HG02938 (cell line): ENCODE measurements at regions not wholly inside any gene's neighbourhood (a gene's known extent, or its start where the extent isn't known, plus 50 kb on each side); places are given as distances from the start of the nearest gene placed in this dataset.
"Not testable (repeated sequence)": the region's sequence is repeated elsewhere in the genome, so short reads cannot be mapped to it uniquely, and the experiment has no call there.

Experiments
- ATAC-seq: cut with Tn5 transposase; IDR thresholded peaks from one replicate; pipeline ENCODE4 v1.9.1; 2021; ENCODE audit warnings: mild to moderate bottlenecking, moderate library complexity; ENCODE audit not compliant: unreplicated experiment

DNA sequence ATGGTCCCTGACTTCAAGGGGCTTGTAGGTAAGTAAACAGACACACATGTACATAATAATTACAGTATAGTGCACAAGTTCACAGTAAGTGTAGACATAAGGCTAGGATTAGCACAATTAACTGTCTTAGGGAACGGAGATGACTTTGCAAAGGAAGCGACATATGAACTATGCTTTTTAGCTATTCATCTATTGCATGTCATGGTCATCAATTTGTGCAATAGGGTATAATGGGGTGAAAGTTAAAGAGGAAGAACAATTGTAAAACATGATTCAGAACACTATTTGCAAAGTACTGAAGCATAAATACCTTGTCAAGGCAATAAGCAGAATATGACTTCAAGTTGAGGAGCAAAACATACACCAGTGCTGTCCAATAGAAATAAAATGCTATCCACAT, 112.3 kb upstream of the SLC8A1 start:
- no peak for ATAC-seq

DNA sequence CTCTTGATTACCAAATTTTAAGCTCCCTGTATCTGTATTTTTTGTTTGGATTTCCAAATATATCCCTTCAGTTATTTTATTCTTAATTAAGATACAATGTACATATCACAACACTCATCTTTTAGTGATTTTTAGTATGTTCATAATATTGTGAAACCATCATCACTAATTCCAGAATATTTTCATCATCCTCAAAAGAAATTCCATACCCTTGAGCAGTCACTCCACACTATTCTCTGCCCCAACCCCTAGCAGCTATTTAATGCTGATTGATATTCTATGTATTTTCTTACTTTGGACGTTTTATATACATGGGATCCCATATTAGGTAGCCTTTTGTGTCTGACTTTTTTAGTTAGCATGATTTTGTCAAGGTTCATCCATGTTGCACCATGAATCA, 127.4 kb upstream of the SLC8A1 start:
- no peak for ATAC-seq

DNA sequence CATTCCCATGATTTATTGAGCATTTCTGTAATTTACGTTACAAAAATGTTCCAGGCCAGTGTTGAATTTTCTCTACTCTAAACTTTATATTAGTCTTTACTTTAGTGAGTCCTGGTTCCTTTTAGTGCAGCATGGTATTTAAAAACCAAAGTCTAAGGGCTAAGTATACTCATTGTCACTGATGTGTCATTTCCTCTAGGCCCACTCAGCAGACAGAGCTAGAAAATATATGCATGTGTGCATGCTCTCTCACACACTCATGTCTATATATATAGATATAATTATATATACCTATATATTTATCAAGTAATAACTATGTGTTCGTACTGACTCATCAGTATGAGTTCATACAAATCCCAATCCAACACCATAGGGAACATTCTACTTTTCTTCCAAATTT, 132.5 kb upstream of the SLC8A1 start:
- no peak for ATAC-seq

DNA sequence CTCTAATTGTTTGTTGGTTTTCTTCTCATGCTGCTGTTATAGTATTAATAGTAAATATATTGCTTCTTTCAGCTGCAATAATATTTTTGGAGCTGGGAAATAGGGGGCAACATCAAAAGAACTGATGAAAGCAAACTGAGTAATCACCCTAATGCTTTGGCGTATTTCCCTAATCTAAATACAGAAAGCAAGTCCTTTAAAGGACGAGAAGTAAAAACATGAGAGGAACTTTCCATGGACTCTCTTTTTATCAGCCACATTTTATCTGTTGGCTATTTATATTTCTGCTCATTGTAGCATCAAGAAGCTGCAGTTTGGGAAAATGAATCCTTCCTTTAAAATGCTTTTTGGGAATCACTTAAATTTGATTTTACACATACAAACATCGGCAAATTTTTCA, 139.9 kb upstream of the SLC8A1 start:
- ATAC-seq: no peak

DNA sequence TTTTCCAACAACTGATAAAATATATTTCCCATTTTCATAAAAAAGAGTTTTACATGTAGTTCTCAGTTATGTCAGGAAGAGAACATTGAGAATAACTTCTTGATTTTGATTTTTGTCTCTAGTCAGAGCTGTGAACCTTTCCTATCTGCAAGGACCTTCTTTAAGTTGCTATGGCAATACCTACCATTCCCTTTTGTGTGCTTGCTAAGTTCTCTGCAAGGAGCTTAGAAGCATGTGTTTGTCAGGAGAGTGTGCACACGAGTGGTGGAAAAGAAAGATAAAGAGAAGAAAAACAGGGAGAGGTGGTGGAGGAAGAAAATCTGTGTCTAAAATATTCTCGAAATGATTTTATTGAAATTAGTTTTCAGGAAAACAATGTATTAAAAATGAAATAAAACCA, 140.3 kb upstream of the SLC8A1 start:
- no peak for ATAC-seq

DNA sequence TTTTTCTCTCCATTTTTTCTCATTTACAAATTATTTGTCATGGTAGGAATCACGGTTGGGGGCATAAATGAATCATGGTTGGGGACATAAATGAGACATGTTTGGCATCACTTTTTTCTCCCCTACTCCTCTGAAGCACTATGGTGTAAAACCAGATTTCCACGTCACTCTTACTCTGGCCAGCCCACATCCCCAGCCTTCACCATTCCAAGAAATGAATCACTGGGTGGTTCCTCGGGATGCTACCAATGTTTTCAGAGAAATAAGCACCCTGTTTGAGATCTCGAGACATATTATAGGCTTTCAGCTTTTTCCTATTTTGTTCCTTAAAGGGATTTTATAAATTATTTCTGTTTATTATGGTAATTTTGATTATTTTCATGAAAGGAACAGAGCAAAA, 155.0 kb upstream of the SLC8A1 start:
- ATAC-seq: no peak

DNA sequence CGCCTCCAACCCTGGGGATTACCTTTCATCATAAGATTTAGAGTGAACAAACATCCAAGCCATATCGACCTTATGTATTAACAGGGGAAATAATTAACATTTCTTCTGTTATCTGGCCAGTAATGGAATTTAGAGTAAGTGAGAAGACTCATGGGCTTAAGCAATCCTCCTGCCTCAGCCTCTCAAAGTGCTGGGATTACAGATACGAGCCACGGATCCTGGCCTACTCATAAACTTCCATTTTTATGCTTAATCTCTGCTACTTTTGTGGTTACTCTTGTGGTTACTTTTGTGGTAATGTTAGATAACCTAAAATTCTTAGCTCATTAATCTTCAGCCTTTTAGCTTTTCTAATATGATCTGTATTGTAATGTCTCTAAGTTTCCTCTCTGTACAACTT, 159.3 kb upstream of the SLC8A1 start:
- ATAC-seq: no peak

DNA sequence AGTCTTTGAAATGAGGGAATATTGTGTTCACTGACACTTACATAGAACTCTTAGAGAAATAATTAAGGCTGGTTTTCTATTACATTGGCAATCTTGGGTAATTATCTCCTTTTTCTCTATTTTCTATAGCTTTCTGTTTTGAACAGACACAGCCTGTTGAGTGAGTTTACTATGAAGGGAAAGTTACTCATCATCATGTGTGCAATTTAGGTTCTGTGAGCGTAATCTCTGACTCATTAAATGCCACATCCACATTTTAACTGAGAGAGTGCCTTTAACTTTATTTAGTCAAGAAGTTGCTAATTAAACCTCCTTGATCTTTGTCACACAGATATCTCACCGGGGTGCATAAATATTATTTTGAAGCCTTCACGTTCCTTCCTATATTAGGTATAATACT, 174.0 kb upstream of the SLC8A1 start:
- no peak for ATAC-seq

DNA sequence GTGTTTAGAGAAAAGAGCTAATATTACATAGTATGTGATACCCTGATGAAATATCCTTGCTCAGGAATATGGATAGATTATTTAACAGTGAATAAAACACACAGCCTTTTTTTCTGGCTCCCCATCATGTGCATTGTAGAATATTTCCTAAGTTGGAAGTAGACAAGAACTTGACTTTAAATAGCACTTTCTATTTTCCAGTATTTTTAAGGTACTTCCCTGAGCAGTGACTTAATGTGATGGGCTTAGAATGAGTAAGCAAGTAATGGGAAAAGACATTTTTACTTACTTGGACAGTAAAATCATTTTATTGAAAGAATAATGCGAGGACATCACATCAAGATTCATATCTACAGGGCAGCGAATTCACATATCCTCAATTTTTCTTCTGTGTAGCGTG, 176.7 kb upstream of the SLC8A1 start:
- ATAC-seq: no peak

DNA sequence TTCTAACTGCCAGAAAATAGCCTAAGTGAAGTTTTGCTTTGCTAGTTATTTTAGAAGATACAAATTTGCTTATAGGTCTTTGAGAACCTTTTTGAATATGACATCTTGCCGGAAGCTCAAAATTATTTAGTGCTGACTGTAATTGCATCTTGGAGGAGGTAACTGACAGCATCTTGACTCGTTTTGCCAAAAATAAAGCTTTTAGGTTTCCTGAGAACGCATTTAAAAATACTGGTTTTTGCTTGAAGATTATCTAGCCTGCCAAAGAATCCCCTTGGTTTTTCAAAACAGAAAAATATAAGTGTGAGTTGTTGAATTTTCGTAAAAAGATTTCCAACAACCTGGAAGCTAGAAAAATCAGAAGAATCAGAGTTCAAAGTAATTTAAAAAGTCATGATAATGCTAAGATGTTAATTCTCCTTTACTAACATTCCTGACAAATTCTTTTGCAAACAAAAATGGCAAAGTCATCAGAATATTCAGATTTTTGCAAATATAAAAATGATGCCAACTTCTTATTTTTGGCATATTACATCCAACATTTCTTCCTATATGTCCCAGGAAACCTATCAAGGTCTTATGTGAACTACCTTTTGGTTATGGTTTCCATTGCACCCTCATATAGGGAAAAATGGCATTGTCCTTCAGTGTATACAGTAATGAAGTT, 178.0 kb upstream of the SLC8A1 start:
- no peak for ATAC-seq

DNA sequence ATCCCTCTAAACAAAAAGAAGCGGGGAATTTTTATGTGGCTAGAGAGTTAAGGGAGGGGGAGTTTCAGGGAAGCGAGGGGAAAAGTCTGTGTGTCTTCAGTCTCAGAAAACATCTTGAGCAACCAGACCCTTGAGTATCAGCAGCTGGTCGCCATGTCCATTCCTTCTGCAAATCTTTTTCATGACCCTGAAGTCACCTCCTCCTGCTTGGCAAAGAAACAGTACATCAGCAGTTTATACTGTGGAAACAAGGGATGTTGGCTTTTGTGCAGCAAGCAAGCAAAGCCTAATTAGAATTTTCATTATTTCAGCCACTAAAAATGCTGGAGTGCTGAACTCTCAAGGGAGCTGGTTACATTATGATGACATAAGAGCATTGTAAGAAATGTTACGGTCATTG, 187.4 kb upstream of the SLC8A1 start:
- ATAC-seq: no peak

DNA sequence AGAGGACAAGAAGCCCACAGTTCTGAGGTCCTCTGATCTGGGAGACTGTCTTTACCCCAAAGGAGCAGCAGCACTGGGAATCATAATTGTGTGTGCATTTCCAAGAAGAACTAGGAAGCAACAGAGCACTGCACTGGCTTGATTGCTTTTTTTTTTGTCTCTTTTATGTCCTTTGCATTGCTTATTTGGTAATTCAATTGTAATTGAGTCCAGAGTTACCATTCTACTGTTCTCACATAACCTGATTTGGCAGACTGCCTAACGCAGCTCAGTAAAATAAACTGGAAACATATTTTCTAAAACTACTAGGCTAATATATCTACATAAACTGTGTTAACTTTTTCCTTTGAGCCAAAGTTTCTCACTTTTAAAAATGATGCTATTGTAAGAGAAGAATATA, 190.3 kb upstream of the SLC8A1 start:
- no peak for ATAC-seq

DNA sequence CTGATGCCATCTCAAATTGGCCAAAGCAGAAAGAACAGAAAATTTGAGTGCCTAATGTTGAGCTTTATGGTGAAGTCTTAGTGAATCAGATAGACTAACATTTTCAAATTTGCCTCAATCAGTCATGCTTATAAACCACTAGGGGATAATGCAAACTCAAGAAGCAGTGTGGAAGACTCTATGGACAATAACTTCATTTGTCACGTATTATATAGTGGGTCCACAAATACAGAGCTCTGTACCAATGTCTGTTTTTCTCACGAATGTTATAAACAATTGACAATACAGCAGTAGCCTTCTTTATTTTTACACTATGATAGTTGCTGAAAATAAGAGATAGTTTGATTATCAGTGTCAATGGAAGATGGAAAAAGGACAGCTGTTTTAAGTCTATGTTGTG, 190.8 kb upstream of the SLC8A1 start:
- ATAC-seq: no peak

DNA sequence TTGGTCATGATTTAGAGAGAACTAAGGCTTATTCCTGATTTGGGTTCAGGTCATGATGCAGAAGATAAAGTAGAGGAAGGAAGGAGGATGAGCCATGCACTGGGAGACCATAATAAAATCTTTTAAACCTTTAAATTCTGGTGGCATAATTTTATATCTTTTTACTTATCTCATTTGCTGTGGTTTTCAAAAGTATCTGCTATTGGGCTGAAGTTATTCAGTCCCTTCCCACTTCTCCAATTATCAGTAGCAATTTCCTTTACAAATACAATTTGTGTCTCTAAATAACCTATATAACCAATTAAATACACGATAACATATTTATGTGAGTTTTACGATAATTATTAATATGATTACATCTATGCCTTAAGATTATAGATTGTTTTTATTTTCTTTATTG, 194.8 kb upstream of the SLC8A1 start:
- ATAC-seq: no peak

DNA sequence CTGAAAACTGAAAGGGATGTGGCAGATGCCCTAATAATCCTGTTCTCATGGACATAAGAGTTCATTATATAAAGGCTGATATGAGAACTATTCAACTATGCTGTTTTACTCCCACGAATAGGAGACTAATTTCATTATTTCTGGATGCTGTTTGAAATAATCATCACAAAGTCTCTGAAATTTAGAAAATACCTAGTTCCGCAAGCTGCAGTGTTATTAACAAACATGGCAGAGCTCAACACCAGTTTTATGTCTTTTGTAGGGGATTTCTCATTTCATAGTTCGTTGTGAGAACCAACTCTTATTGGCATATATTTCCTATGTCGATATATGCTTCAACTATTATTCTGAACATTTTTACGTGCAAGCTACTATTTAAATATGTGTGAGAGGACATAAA, 200.3 kb upstream of the SLC8A1 start:
- no peak for ATAC-seq

DNA sequence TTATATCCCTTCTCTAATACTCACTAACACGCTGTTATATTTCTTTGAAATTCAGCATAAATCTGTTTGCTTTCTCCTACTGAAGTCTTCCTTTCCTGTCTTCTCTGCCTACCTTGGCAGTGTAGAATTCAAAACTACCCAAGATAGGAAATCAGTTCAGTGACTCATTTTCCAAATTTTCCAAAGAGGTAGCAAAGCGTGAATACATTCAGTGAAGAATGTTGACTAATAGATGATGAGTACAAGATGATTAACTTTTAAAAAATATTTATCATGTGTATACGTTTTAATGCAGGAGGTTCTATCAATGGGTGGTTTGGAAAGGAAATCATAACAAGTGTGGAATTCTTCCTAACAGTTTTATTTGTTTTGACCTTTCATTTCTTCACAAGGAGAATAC, 201.9 kb upstream of the SLC8A1 start:
- no peak for ATAC-seq

DNA sequence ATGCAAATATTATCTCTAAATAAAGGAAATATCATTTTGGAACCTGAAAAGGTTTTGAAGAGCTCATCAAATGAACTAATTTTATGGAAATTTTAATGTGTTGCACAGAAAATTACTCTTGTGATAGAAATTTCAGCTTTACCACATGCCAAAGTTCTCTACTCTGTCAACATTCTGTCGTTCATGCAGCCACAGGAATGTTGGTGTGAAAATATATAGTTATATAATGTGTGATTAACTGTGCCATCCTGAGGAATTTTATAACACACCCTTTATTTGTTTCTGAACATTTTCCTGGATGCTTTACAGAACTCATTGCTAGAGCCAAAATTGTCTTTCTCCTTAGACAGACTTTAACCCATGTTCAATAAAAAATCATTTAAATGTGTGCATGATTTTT, 202.5 kb upstream of the SLC8A1 start:
- no peak for ATAC-seq

DNA sequence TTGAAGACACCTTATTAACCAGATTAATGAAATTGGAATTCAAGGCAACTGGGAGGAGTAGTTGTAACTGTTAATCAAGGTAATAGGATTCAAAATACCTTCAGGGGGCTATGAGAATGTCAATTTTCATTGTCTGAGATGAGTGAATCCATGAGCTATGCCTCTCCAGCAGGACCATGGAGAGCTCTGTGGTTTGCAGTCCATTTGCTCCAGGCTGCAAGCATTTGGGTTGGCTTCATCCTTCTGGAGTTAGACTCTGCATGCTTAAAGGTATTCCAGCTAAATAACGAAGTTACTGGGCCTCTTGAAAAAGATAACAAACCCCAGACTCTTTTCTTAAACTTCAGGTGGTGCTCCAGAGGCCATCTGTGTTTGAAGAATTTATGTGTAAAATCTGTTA, 207.1 kb upstream of the SLC8A1 start:
- no peak for ATAC-seq

DNA sequence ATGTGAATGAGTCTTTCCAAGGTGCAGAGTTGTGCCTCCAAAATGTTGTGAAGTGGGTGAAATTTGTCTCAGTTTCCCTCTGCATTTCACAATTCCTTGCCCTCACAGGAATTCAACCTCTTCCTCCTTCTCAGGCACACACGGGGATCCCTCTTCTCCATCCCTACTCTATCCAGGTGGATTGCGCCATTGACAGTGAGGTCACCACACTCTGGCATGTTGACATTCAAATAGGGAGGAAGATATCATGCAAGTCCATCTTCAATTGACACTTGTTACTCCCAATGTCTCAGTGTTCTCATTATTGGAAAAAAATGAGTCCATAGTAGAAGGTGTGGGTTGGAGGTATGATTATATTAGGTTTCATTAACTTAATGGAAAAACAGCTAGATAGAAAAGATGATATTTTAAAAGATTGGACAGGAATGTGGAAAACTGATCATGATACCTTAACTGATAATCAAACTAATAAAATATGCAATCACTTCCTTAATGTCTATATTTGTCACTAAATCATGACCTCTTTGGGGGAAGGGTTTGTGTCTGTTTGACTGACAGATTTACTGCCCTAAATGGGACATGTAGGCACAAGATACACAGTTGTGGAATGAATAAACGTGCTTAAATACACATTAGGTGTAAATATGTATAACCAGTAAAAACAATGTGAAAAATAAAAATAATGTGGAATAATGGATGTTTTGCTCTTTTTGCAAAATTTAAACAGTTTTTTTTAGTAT, 213.8 kb upstream of the SLC8A1 start:
- ATAC-seq: no peak

DNA sequence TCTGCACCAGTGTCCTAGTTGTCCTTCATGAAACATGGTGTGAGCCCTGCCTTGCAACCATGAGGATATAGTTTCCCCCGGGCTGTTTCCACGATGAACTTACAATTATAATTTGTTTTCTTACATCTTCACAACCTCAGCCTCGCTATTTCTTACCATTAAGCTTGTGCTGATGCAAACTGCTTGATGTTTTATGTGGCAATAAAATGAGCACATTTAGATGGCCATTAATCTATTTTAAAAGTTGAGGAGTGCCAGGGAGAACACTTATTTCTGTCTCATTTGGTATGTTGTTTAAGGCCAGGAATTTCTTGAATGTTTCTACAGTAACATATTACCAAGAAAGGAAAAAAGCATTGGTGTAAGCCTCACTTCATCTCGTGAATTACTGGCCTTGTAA, 214.5 kb upstream of the SLC8A1 start:
- no peak for ATAC-seq

DNA sequence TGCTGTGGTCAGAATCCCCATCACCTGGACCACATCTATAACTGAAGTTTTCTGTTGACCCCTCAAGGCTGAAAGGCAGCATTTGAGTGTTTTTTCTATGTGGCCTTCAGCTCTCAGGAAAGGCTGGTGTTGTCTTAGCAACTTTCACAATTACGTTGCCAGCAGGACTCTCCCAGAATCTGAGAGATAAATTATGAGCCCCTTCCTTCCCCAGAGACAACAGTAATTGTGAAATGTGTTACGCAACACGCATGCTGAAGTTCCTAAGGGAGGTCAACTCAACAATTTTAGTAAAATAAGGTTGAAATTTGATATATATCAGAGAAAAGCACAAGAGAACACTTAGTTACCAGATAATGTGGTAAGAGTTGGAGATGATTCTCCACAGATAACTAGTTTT, 216.5 kb upstream of the SLC8A1 start:
- no peak for ATAC-seq

DNA sequence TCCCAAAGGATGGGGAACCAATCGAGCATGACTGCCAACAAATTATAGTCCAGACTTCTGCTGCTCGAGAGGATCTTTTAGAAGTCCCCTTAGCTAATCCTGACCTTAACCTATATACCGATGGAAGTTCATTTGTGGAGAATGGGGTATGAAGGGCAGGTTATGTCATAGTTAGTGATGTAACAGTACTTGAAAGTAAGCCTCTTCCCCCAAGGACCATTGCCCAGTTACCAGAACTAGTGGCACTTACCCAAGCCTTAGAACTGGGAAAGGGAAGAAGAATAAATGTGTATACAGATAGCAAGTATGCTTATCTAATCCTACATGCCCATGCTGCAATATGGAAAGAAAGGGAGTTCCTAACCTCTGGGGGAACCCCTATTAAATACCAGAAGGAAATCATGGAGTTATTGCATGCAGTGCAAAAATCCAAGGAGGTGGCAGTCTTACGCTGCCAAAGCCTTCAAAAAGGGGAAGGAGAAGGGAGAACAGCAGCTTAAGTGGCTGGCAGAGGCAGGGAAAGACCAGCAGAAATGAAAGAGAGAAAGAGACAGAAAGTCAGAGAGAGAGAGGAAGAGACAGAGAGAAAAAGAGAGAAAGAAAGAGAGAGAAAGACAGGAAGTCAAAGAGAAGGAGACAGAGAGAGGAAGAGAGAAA, 224.4 kb upstream of the SLC8A1 start:
- not testable (repeated sequence) for ATAC-seq
